ENCODE measurements at regions not wholly inside any gene's neighbourhood (a gene's known extent, or its start where the extent isn't known, plus 50 kb on each side); places are given as distances from the start of the nearest gene placed in this dataset.

DNA sequence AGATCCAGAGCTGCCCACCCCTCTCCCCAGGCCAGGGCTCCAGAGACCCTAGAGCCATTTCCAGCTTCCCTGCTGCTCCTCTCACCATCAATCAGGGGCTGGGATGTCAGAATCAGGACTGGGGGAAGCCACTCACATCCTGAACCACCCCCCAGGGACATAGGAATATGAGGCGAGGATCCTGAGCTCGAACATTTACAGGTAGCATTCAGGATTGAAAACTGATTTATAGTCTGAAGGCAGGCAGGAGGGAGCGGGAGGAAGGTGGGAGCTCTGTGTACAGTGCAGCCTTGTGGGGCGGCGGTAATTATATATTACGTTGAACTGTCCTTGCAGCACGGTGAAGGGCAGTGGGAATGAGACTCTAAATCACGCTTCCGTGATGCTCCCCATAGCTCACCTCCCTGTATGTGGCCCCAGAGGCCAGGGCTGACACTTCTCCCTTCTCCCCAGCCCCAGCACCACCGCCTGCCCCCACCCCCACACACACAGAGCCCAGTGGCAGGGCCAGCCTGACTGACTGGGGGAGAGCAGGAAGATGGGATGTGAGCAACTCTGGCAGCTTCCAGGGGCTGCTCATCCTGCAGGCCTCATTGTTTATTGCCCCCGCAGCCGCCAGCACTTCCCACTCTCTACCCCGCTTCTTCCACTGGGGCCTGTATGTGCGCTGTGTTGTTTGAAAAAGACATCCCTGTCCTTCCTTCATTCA is 76.0 kb upstream of the HSPA9 start:
- TF ChIP-seq CTCF (IDR thresholded peaks at IDR 0.05): no peak
- TF ChIP-seq POLR2AphosphoS5 (IDR thresholded peaks at IDR 0.05; ENCODE audit: low read depth, low read length): no peak
- no peak for TF ChIP-seq SIN3A (IDR thresholded peaks at IDR 0.05; ENCODE audit: borderline replicate concordance, insufficient read depth, low read depth, low read length)
